ENCODE measurements at regions not wholly inside any gene's neighbourhood (a gene's known extent, or its start where the extent isn't known, plus 50 kb on each side); places are given as distances from the start of the nearest gene placed in this dataset.

DNA sequence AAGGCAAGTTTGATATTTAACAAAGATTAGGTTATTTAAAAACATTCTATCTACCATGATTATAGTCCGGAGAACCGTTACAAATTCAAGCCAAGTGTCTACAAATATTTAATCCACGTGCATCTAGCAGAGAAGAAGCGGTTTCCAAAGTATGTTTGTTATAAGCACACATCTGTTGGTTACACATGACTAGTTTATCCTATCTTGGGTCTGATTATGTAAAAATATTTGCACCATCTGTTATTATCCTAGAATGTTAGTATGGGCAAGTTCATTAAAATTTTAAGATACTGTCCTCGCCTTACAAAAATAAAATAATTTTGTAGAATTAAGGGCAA is 289.2 kb upstream of the VSTM2A start:
- Histone ChIP-seq H3K9me1 (ENCODE audit: control insufficient read depth, insufficient read depth, low read length) (no peaks in the 10 kb centered on the region), H3K4me1 (replicated peaks in 1 of 2; ENCODE audit: control insufficient read depth in 2 of 2, insufficient read depth in 2 of 2, low read length in 2 of 2) (no peaks in the 10 kb centered on the region), H3K27me3 (ENCODE audit: control insufficient read depth in 2 of 2, insufficient read depth in 2 of 2, low read length in 2 of 2) (no peaks in the 10 kb centered on the region), H3K79me2 (ENCODE audit: control insufficient read depth, insufficient read depth, low read length) (no peaks in the 10 kb centered on the region), H3K9ac (ENCODE audit: insufficient read depth in 1 of 2, low read depth in 2 of 2, low read length in 2 of 2) (no peak overlapping the region), H3K4me2 (ENCODE audit: insufficient read depth, low read length) (no peak overlapping the region), H4K20me1 (replicated peaks; ENCODE audit: control insufficient read depth, insufficient read depth, low read length) (no peaks in the 10 kb centered on the region), H3K9me3 (replicated peaks; ENCODE audit: control insufficient read depth, insufficient read depth, low read depth, low read length) (no peaks in the 10 kb centered on the region), H3K4me3 (no peak overlapping the region), H3K36me3 (ENCODE audit: control insufficient read depth, insufficient read depth, low read length) (no peaks in the 10 kb centered on the region), H3K27ac (ENCODE audit: extremely low read depth, low read depth, low read length) (no peak overlapping the region), H2AFZ (ENCODE audit: low read depth, low read length) (no peak overlapping the region)
- no peak for TF ChIP-seq ZNF780A (CRISPR knock-in tag; IDR thresholded peaks at IDR 0.05)
- TF ChIP-seq KLF16 (IDR thresholded peaks at IDR 0.05), result no peak
- no peak for TF ChIP-seq ARID3A (IDR thresholded peaks at IDR 0.05; ENCODE audit: borderline replicate concordance, low read depth, low read length)
- no peak for TF ChIP-seq RBM25 (IDR thresholded peaks at IDR 0.05; ENCODE audit: low read depth, low read length, severe bottlenecking)
- no peak for TF ChIP-seq ZNF668 (CRISPR knock-in tag; IDR thresholded peaks at IDR 0.05)
- in situ Hi-C loops (cut with MboI) (no loop called here), intact Hi-C loops (cut with micrococcal nuclease) (no loop called here)
- ATAC-seq (no peak), FAIRE-seq (no peak), DNase-seq (ENCODE audit: extremely low read depth in 1 of 4, low spot score in 3 of 4) (no peak)
- POLR2A ChIA-PET, result no interaction called here
- CTCF ChIA-PET (ENCODE audit: low intra/inter-chr PET ratio), result no interaction called here
- WGBS (ENCODE audit: insufficient coverage, low coverage, missing lambda C conversion rate), result 1% methylated on average over 5 of the region's 5 CpGs
- BruUV-seq (replicated peaks), result no TSS peak

- POLR2A ChIA-PET, result no interaction called here
- FAIRE-seq, result no peak
- Histone ChIP-seq H3K9me1 (ENCODE audit: control insufficient read depth, insufficient read depth, low read length) (no peaks in the 10 kb centered on the region), H3K27me3 (ENCODE audit: control insufficient read depth in 2 of 2, insufficient read depth in 2 of 2, low read length in 2 of 2) (no peaks in the 10 kb centered on the region), H3K36me3 (ENCODE audit: control insufficient read depth, insufficient read depth, low read length) (no peaks in the 10 kb centered on the region), H3K4me2 (ENCODE audit: insufficient read depth, low read length) (no peak overlapping the region), H3K4me3 (no peak overlapping the region), H3K27ac (ENCODE audit: extremely low read depth, low read depth, low read length) (no peak overlapping the region), H3K79me2 (ENCODE audit: control insufficient read depth, insufficient read depth, low read length) (no peaks in the 10 kb centered on the region), H3K9ac (ENCODE audit: insufficient read depth in 1 of 2, low read depth in 2 of 2, low read length in 2 of 2) (no peak overlapping the region), H4K20me1 (replicated peaks; ENCODE audit: control insufficient read depth, insufficient read depth, low read length) (no peaks in the 10 kb centered on the region), H3K9me3 (replicated peaks; ENCODE audit: control insufficient read depth, insufficient read depth, low read depth, low read length) (no peaks in the 10 kb centered on the region; the same call in 1 of the 2 replicates), H3K4me1 (replicated peaks in 1 of 2; ENCODE audit: control insufficient read depth in 2 of 2, insufficient read depth in 2 of 2, low read length in 2 of 2) (no peaks in the 10 kb centered on the region), H2AFZ (ENCODE audit: low read depth, low read length) (no peak overlapping the region)
- CTCF ChIA-PET (ENCODE audit: low intra/inter-chr PET ratio), result no interaction called here
- ATAC-seq, result no peak
- in situ Hi-C loops (cut with MboI) (no loop called here), intact Hi-C loops (cut with micrococcal nuclease) (no loop called here)
- WGBS (ENCODE audit: insufficient coverage, low coverage, missing lambda C conversion rate), result 0% methylated on average over 1 of the region's 1 CpG
- no TSS peak for BruUV-seq (replicated peaks)
- no peak for DNase-seq (ENCODE audit: extremely low read depth in 1 of 4, low spot score in 3 of 4)
- TF ChIP-seq NCOR1 (IDR thresholded peaks at IDR 0.05) (no peak), ZNF79 (CRISPR knock-in tag; IDR thresholded peaks at IDR 0.05; ENCODE audit: low read depth) (no peak), TRIM24 (IDR thresholded peaks at IDR 0.05) (no peak), RBM15 (IDR thresholded peaks at IDR 0.05; ENCODE audit: insufficient read depth, low read length) (no peak), ZNF347 (CRISPR knock-in tag; IDR thresholded peaks at IDR 0.05; ENCODE audit: low read depth) (no peak), COPS2 (conservative IDR thresholded peaks at IDR 0.05) (no peak), TEAD2 (tag; IDR thresholded peaks at IDR 0.05) (no peak), KLF1 (tag; IDR thresholded peaks at IDR 0.05) (no peak), ZNF561 (CRISPR knock-in tag; conservative IDR thresholded peaks at IDR 0.05) (no peak), ATF6 (CRISPR knock-in tag; IDR thresholded peaks at IDR 0.05) (no peak), ZNF274 (IDR thresholded peaks at IDR 0.05; ENCODE audit: borderline replicate concordance, low read depth, low read length) (no peak), GATAD2A (IDR thresholded peaks at IDR 0.05) (no peak)
These were observed 286.9 kb upstream of the VSTM2A start for GRCh38 chr7:54255242-54255641.
